ENCODE measurements at regions not wholly inside any gene's neighbourhood (a gene's known extent, or its start where the extent isn't known, plus 50 kb on each side); places are given as distances from the start of the nearest gene placed in this dataset.

- TF ChIP-seq RAD21 (IDR thresholded peaks at IDR 0.05 in 1 of 2, conservative IDR thresholded peaks at IDR 0.05 in 1 of 2; ENCODE audit: low read depth in 2 of 2, low read length in 2 of 2) (no peak), YY1 (IDR thresholded peaks at IDR 0.05; ENCODE audit: low read depth, low read length) (no peak), TCF12 (IDR thresholded peaks at IDR 0.05; ENCODE audit: low read depth, low read length) (no peak), TBP (IDR thresholded peaks at IDR 0.05; ENCODE audit: low read depth, low read length) (no peak)
These were observed 83.1 kb upstream of the NCAM1 start (continued) for GRCh38 chr11:112878033-112878601.

Measured in H1 (cell line).